Astrocyte of the hippocampus (primary cell): ENCODE measurements at regions not wholly inside any gene's neighbourhood (a gene's known extent, or its start where the extent isn't known, plus 50 kb on each side); places are given as distances from the start of the nearest gene placed in this dataset.
"Not testable (repeated sequence)": the region's sequence is repeated elsewhere in the genome, so short reads cannot be mapped to it uniquely, and the experiment has no call there.

Source experiments
- DNase-seq: peaks from one replicate; pipeline ENCODE4 v3.0.0; 2011; ENCODE audit warnings: low read depth, low spot score

DNA sequence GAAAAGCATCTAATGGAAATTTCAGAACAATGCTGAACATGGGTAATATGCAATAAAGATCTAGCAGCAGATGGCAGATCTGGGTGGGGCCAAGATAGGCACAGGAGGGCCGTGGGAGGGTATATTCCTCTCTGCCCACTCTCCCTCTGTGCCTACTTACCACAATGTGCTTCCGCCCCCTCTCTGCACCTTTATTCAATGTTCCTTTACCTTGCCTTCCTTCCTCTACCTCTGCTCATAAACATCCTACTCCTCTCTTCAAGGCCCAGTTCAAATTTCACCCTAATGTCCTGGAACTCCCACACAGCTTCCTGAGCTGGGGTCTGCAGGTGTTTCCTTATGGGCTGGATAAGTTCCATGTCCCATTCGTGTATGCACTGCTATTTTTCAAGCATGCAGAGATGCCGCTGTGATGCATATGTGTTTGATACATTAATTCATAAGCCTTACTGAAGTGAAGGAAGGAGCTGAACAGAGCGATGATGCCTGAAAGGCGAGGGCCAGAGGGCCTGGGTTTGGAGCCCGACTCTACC, 65.6 kb upstream of the EDEM3 start:
- no peak for DNase-seq

GRCh38 chr1:184818646-184819045, 64.0 kb upstream of the EDEM3 start:
- no peak for DNase-seq

- not testable (repeated sequence) for DNase-seq
Observed at GRCh38 chr1:184817003-184817402, 62.3 kb upstream of the EDEM3 start.

DNA sequence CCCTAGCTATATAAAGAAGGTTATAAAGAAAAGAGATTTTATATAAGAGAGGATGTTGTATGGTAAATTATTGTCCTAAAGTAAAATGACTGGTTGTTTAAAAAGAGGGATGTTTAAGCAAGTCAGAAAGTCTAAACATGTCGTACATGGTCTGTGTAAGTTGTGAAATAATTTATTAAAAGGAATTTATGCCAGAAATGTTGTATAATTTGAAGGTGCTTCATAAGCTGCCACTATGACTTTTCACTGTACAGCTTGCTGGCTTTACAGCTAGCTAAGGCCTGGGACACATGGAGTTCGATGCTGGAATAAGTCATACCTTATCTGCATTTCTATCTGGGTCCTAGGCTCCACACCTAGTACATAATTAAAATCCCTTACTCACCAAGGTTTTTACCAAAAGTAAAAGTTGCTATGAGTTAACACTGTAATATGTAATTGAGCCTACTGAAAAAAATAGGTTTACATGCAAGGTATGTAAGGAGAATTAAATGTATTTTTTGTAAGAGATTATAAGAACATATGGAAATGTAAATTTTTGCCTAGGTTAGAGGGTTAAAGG, 59.0 kb upstream of the EDEM3 start:
- DNase-seq = no peak

DNA sequence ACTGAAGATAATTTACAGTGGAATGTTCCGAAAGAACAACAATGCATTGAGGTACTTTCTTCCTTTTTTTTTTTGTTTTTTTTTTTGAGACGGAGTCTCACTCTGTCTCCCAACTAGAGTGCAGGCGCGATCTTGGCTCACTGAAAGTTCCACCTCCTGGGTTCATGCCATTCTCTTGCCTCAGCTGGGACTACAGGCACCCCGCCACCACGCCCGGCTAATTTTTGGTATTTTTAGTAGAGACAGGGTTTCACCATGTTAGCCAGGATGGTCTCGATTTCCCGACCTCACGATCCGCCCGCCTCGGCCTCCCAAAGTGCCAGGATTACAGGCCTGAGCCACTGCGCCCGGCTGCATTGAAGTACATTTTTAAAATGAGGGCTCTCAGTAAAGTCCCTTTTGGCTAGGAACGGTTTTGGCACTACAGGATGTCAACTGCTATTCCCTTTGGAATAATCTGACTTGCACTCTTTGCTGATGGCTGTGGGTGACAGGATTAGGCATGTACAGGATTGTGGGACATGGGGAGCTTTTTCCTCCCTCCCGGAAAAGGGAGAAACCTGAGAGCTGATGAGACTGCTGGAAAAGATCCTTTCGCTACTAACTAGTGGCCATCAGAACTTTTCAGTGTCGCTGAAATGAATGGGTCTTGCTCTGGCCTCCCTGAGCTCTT, 56.9 kb upstream of the EDEM3 start:
- DNase-seq = no peak

GRCh38 chr1:184810735-184811343, 56.2 kb upstream of the EDEM3 start:
- no peak for DNase-seq

DNA sequence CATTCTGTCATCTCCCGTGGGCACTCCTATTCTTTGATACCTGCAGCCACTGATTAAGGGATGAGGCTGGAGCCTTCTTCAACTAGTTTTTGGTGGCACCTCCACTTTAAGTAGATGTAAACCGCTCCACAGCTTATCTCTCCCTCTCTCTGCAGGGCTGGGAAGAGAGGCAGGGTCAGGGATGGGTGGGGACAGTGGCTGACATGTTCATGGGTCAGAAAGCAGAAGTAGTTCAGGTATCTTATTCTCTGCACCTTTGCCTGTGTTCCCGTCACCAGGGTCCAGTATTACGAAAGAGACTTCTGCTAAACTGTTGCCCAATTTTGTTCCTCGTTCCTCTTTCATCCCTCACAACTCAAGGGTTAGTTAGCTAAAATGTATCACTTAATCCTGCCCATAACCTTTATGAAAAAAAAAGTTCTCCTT, 51.7 kb upstream of the EDEM3 start:
- DNase-seq = no peak

GRCh38 chr1:184805667-184806295, 51.1 kb upstream of the EDEM3 start:
- DNase-seq = peak; percentile 95
